ENCODE measurements at regions not wholly inside any gene's neighbourhood (a gene's known extent, or its start where the extent isn't known, plus 50 kb on each side); places are given as distances from the start of the nearest gene placed in this dataset.

- H3K4me3 ChIP-seq: peak overlapping the region in 2 of 4 donors; percentile 4 to 16
- no peak for ATAC-seq (ENCODE audit: low FRiP score in 2 of 2)
- 58 to 72% methylated on average over 4 of the region's 4 CpGs for WGBS, 2 donors
- H3K4me1 ChIP-seq: no peaks in the 10 kb centered on the region
- no peak for DNase-seq
- H3K27ac ChIP-seq: no peak overlapping the region
- H3K36me3 ChIP-seq: no peaks in the 10 kb centered on the region
- TF ChIP-seq EP300 (IDR thresholded peaks at IDR 0.05) (no peak), POLR2AphosphoS5 (IDR thresholded peaks at IDR 0.05) (no peak), POLR2A (IDR thresholded peaks at IDR 0.05) (no peak)
- TF ChIP-seq, protein P1, sequence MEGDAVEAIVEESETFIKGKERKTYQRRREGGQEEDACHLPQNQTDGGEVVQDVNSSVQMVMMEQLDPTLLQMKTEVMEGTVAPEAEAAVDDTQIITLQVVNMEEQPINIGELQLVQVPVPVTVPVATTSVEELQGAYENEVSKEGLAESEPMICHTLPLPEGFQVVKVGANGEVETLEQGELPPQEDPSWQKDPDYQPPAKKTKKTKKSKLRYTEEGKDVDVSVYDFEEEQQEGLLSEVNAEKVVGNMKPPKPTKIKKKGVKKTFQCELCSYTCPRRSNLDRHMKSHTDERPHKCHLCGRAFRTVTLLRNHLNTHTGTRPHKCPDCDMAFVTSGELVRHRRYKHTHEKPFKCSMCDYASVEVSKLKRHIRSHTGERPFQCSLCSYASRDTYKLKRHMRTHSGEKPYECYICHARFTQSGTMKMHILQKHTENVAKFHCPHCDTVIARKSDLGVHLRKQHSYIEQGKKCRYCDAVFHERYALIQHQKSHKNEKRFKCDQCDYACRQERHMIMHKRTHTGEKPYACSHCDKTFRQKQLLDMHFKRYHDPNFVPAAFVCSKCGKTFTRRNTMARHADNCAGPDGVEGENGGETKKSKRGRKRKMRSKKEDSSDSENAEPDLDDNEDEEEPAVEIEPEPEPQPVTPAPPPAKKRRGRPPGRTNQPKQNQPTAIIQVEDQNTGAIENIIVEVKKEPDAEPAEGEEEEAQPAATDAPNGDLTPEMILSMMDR (IDR thresholded peaks at IDR 0.05): no peak
- H3K27me3 ChIP-seq: no peaks in the 10 kb centered on the region
- no peaks in the 10 kb centered on the region for H3K9me3 ChIP-seq
These were observed 145.6 kb downstream of the EVA1A start for GRCh38 chr2:75415111-75415626.

- H3K27me3 ChIP-seq: no peaks in the 10 kb centered on the region
- no peaks in the 10 kb centered on the region for H3K9me3 ChIP-seq
- H3K27ac ChIP-seq: no peak overlapping the region
- no peaks in the 10 kb centered on the region for H3K4me1 ChIP-seq
- ATAC-seq (ENCODE audit: low FRiP score in 2 of 2) (no peak), DNase-seq (no peak)
- 48 to 70% methylated on average over 2 of the region's 2 CpGs for WGBS, 2 donors
- TF ChIP-seq POLR2AphosphoS5 (IDR thresholded peaks at IDR 0.05) (no peak), EP300 (IDR thresholded peaks at IDR 0.05) (no peak), POLR2A (IDR thresholded peaks at IDR 0.05) (no peak)
- TF ChIP-seq, protein P1 (IDR thresholded peaks at IDR 0.05): no peak
- H3K36me3 ChIP-seq: no peaks in the 10 kb centered on the region
- no peak overlapping the region for H3K4me3 ChIP-seq
These were observed 149.2 kb downstream of the EVA1A start for GRCh38 chr2:75411574-75411973.

GRCh38 chr2:75410702-75411101 is 150.0 kb downstream of the EVA1A start:
- no peak for ATAC-seq (ENCODE audit: low FRiP score in 2 of 2)

DNA sequence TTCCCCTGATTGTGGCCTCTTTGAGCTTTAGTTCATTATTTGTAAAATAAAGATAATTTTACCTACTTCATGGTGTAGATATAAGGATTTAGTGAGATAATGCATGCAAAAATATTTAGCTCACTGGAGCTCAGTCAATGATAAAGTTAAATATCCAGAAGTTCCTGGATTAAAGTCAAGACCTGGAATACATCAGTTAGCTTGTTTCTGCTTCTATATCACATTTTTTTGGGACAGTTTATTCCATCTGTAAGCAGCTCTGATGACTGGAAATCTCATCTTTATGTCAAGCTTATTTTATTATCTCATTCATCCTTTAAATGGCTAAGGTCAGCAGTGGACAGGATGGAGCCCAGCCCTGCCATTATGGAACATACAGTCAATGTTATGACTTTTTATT is 152.0 kb downstream of the EVA1A start:
- no peak for DNase-seq
- ATAC-seq (ENCODE audit: low FRiP score in 2 of 2): no peak
- Histone ChIP-seq H3K27ac (no peak overlapping the region), H3K27me3 (no peaks in the 10 kb centered on the region), H3K4me1 (no peaks in the 10 kb centered on the region), H3K36me3 (no peaks in the 10 kb centered on the region), H3K4me3 (no peak overlapping the region), H3K9me3 (no peaks in the 10 kb centered on the region)
- no peak for TF ChIP-seq EP300 (IDR thresholded peaks at IDR 0.05)
- TF ChIP-seq POLR2AphosphoS5 (IDR thresholded peaks at IDR 0.05): no peak
- TF ChIP-seq, protein P1 (IDR thresholded peaks at IDR 0.05): no peak
- TF ChIP-seq POLR2A (IDR thresholded peaks at IDR 0.05): no peak

More at GRCh38 chr2:75410702-75411101, 150.0 kb downstream of the EVA1A start:
- no peak overlapping the region for H3K27ac ChIP-seq
- TF ChIP-seq POLR2A (IDR thresholded peaks at IDR 0.05) (no peak), EP300 (IDR thresholded peaks at IDR 0.05) (no peak), POLR2AphosphoS5 (IDR thresholded peaks at IDR 0.05) (no peak)
- TF ChIP-seq, protein P1 (IDR thresholded peaks at IDR 0.05): no peak
- no peak overlapping the region for H3K4me3 ChIP-seq
- no peak for DNase-seq
- no peaks in the 10 kb centered on the region for H3K4me1 ChIP-seq
- H3K9me3 ChIP-seq: no peaks in the 10 kb centered on the region
- H3K36me3 ChIP-seq: no peaks in the 10 kb centered on the region
- H3K27me3 ChIP-seq: no peaks in the 10 kb centered on the region

- no peak for DNase-seq
- Histone ChIP-seq H3K27ac (no peak overlapping the region), H3K27me3 (no peaks in the 10 kb centered on the region), H3K9me3 (no peaks in the 10 kb centered on the region), H3K36me3 (no peaks in the 10 kb centered on the region), H3K4me3 (no peak overlapping the region), H3K4me1 (no peaks in the 10 kb centered on the region)
- 62 to 74% methylated on average over 3 of the region's 3 CpGs for WGBS, 2 donors
- ATAC-seq (ENCODE audit: low FRiP score in 2 of 2): no peak
- TF ChIP-seq POLR2A (IDR thresholded peaks at IDR 0.05): no peak
- TF ChIP-seq EP300 (IDR thresholded peaks at IDR 0.05): no peak
- no peak for TF ChIP-seq POLR2AphosphoS5 (IDR thresholded peaks at IDR 0.05)
- TF ChIP-seq, protein P1 (IDR thresholded peaks at IDR 0.05): no peak
These were observed 153.7 kb downstream of the EVA1A start for GRCh38 chr2:75407038-75407530.

Data from upper lobe of left lung (tissue), 6 donors.